HG03097 (cell line): ENCODE measurements at regions not wholly inside any gene's neighbourhood (a gene's known extent, or its start where the extent isn't known, plus 50 kb on each side); places are given as distances from the start of the nearest gene placed in this dataset.
A peak's percentile ranks its signal among the peaks of the same experiment; 100 is the strongest.

Experiments
- ATAC-seq: cut with Tn5 transposase; IDR thresholded peaks from one replicate; pipeline ENCODE4 v1.9.1; 2021; ENCODE audit not compliant: unreplicated experiment, low FRiP score

- no peak for ATAC-seq
These were observed 145.3 kb upstream of the ZNF462 start for GRCh38 chr9:106717686-106718085.

GRCh38 chr9:106718936-106719335 is 144.0 kb upstream of the ZNF462 start:
- ATAC-seq = no peak

- ATAC-seq = no peak
These were observed 140.8 kb upstream of the ZNF462 start for GRCh38 chr9:106722051-106722753.

GRCh38 chr9:106723926-106724325 is 139.0 kb upstream of the ZNF462 start:
- no peak for ATAC-seq

- ATAC-seq = no peak
These were observed 138.4 kb upstream of the ZNF462 start for GRCh38 chr9:106724566-106724965.

- no peak for ATAC-seq
These were observed 136.7 kb upstream of the ZNF462 start for GRCh38 chr9:106726070-106726815.

- no peak for ATAC-seq
These were observed 135.0 kb upstream of the ZNF462 start for GRCh38 chr9:106727969-106728368.

GRCh38 chr9:106728860-106729259 is 134.1 kb upstream of the ZNF462 start:
- no peak for ATAC-seq

- ATAC-seq = no peak
These were observed 131.1 kb upstream of the ZNF462 start for GRCh38 chr9:106731910-106732309.

GRCh38 chr9:106733828-106734380 is 129.1 kb upstream of the ZNF462 start:
- ATAC-seq = no peak

GRCh38 chr9:106737516-106737915 is 125.5 kb upstream of the ZNF462 start:
- no peak for ATAC-seq

- no peak for ATAC-seq
These were observed 124.9 kb upstream of the ZNF462 start for GRCh38 chr9:106738109-106738508.

GRCh38 chr9:106745457-106745856 is 117.5 kb upstream of the ZNF462 start:
- no peak for ATAC-seq

GRCh38 chr9:106745876-106746275 is 117.1 kb upstream of the ZNF462 start:
- ATAC-seq = no peak

GRCh38 chr9:106751681-106752080 is 111.3 kb upstream of the ZNF462 start:
- ATAC-seq = no peak

- no peak for ATAC-seq
These were observed 110.4 kb upstream of the ZNF462 start for GRCh38 chr9:106752581-106752980.

- peak; percentile 85 for ATAC-seq
These were observed 109.8 kb upstream of the ZNF462 start for GRCh38 chr9:106753155-106753671.

- ATAC-seq = no peak
These were observed 107.2 kb upstream of the ZNF462 start for GRCh38 chr9:106755736-106756135.

GRCh38 chr9:106757514-106757913 is 105.5 kb upstream of the ZNF462 start:
- ATAC-seq = no peak

- peak; percentile 95 for ATAC-seq
These were observed 104.1 kb upstream of the ZNF462 start for GRCh38 chr9:106758911-106759310.

- no peak for ATAC-seq
These were observed 101.5 kb upstream of the ZNF462 start for GRCh38 chr9:106761493-106761892.

- ATAC-seq = no peak
These were observed 96.3 kb upstream of the ZNF462 start for GRCh38 chr9:106766616-106767015.
